ENCODE measurements at regions not wholly inside any gene's neighbourhood (a gene's known extent, or its start where the extent isn't known, plus 50 kb on each side); places are given as distances from the start of the nearest gene placed in this dataset.

DNA sequence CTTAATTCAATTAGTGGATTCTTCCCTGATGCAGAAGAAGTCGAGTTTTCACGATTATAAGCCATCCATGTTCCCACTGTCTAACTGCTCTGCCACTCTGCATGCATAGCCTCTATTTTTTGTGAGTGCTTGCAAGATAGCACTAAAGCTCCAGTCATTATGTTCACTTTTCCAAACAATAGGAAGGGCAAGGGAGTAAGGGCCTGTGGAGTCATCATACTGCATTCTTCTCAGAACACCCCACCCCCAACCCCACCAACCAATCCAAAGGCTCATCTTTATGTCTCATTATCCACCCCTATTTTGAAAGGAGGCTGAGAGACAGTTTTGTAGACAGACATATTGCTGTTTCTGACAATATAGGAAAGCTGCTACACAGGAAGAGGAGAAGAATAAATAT is 471.7 kb upstream of the ADGRL2 start:
- TF ChIP-seq CTCF (IDR thresholded peaks at IDR 0.05; ENCODE audit: low read length), result no peak
- no peak for TF ChIP-seq EZH2 (optimal IDR thresholded peaks at IDR 0.05; ENCODE audit: low read depth, low read length)

Measured in MM.1S (cell line).